ENCODE measurements at regions not wholly inside any gene's neighbourhood (a gene's known extent, or its start where the extent isn't known, plus 50 kb on each side); places are given as distances from the start of the nearest gene placed in this dataset.
"Not testable (repeated sequence)": the region's sequence is repeated elsewhere in the genome, so short reads cannot be mapped to it uniquely, and the experiment has no call there.

- H4K20me1 ChIP-seq (ENCODE audit: insufficient read depth), result no peaks in the 10 kb centered on the region
- 41 to 48% methylated on average over 4 of the region's 4 CpGs for WGBS, 2 experiments (ENCODE audit: low coverage in 1 of 2, low lambda C conversion rate in 2 of 2, missing lambda C conversion rate in 2 of 2)
- no peaks in the 10 kb centered on the region for H3F3A ChIP-seq (ENCODE audit: insufficient read depth)
- no peaks in the 10 kb centered on the region for H3K27me3 ChIP-seq (replicated peaks; ENCODE audit: insufficient read depth)
- H3K4me1 ChIP-seq (ENCODE audit: insufficient read depth), result no peaks in the 10 kb centered on the region
- H3K9ac ChIP-seq, result no peak overlapping the region
- H3K36me3 ChIP-seq (ENCODE audit: low read depth), result no peaks in the 10 kb centered on the region
- no peak overlapping the region for H3K4me2 ChIP-seq (ENCODE audit: unreplicated experiment)
- in situ Hi-C loops (cut with MboI), result no loop called here
- H2AFZ ChIP-seq, result no peak overlapping the region
- TF ChIP-seq EZH2 (IDR thresholded peaks at IDR 0.05; ENCODE audit: insufficient read depth, poor library complexity, severe bottlenecking), result no peak
- no peak for TF ChIP-seq EZH2phosphoT487 (IDR thresholded peaks at IDR 0.05; ENCODE audit: insufficient read depth, low read depth)
- no peak for DNase-seq
- H3K9me2 ChIP-seq (ENCODE audit: insufficient read depth), result no peaks in the 10 kb centered on the region
- no peak overlapping the region for H3K27ac ChIP-seq
- H3K9me3 ChIP-seq (ENCODE audit: low read depth), result no peaks in the 10 kb centered on the region
- no peak overlapping the region for H3K4me3 ChIP-seq
- no peaks in the 10 kb centered on the region for H3K79me2 ChIP-seq (ENCODE audit: insufficient read depth)
These were observed 538.4 kb upstream of the NCAM2 start for GRCh38 chr21:20459838-20460237.

GRCh38 chr21:20463362-20463761 lies 534.8 kb upstream of the NCAM2 start:
- no peak overlapping the region for H3K9ac ChIP-seq

GRCh38 chr21:20469361-20469760 lies 528.8 kb upstream of the NCAM2 start:
- Histone ChIP-seq H3K27ac (no peak overlapping the region), H3F3A (ENCODE audit: insufficient read depth) (no peaks in the 10 kb centered on the region), H3K4me3 (no peak overlapping the region), H3K9ac (no peak overlapping the region), H3K9me3 (ENCODE audit: low read depth) (no peaks in the 10 kb centered on the region), H3K4me1 (ENCODE audit: insufficient read depth) (no peaks in the 10 kb centered on the region), H3K9me2 (ENCODE audit: insufficient read depth) (no peaks in the 10 kb centered on the region), H4K20me1 (ENCODE audit: insufficient read depth) (no peaks in the 10 kb centered on the region), H3K4me2 (ENCODE audit: unreplicated experiment) (no peak overlapping the region), H3K79me2 (ENCODE audit: insufficient read depth) (no peaks in the 10 kb centered on the region), H3K27me3 (replicated peaks; ENCODE audit: insufficient read depth) (no peaks in the 10 kb centered on the region), H2AFZ (no peak overlapping the region), H3K36me3 (ENCODE audit: low read depth) (no peaks in the 10 kb centered on the region)
- no peak for DNase-seq
- TF ChIP-seq EZH2phosphoT487 (IDR thresholded peaks at IDR 0.05; ENCODE audit: insufficient read depth, low read depth) (no peak), EZH2 (IDR thresholded peaks at IDR 0.05; ENCODE audit: insufficient read depth, poor library complexity, severe bottlenecking) (no peak)
- in situ Hi-C loops (cut with MboI), result no loop called here
- WGBS, 2 experiments (ENCODE audit: low coverage in 1 of 2, low lambda C conversion rate in 2 of 2, missing lambda C conversion rate in 2 of 2), result 28 to 33% methylated on average over 4 of the region's 4 CpGs

More at GRCh38 chr21:20463362-20463761, 534.8 kb upstream of the NCAM2 start:
- DNase-seq, result no peak
- H3K9me2 ChIP-seq (ENCODE audit: insufficient read depth), result no peaks in the 10 kb centered on the region
- TF ChIP-seq EZH2phosphoT487 (IDR thresholded peaks at IDR 0.05; ENCODE audit: insufficient read depth, low read depth) (no peak), EZH2 (IDR thresholded peaks at IDR 0.05; ENCODE audit: insufficient read depth, poor library complexity, severe bottlenecking) (no peak)
- H3K36me3 ChIP-seq (ENCODE audit: low read depth), result no peaks in the 10 kb centered on the region
- H3K27ac ChIP-seq, result no peak overlapping the region
- H3F3A ChIP-seq (ENCODE audit: insufficient read depth), result no peaks in the 10 kb centered on the region
- H3K4me1 ChIP-seq (ENCODE audit: insufficient read depth), result no peaks in the 10 kb centered on the region
- H3K4me3 ChIP-seq, result no peak overlapping the region
- no peak overlapping the region for H2AFZ ChIP-seq
- in situ Hi-C loops (cut with MboI), result no loop called here
- no peaks in the 10 kb centered on the region for H3K9me3 ChIP-seq (ENCODE audit: low read depth)
- H3K4me2 ChIP-seq (ENCODE audit: unreplicated experiment), result no peak overlapping the region
- no peaks in the 10 kb centered on the region for H4K20me1 ChIP-seq (ENCODE audit: insufficient read depth)
- no peaks in the 10 kb centered on the region for H3K27me3 ChIP-seq (replicated peaks; ENCODE audit: insufficient read depth)
- H3K79me2 ChIP-seq (ENCODE audit: insufficient read depth), result no peaks in the 10 kb centered on the region

- in situ Hi-C loops (cut with MboI), result no loop called here
- DNase-seq, result no peak
- TF ChIP-seq EZH2 (IDR thresholded peaks at IDR 0.05; ENCODE audit: insufficient read depth, poor library complexity, severe bottlenecking) (no peak), EZH2phosphoT487 (IDR thresholded peaks at IDR 0.05; ENCODE audit: insufficient read depth, low read depth) (no peak)
These were observed 511.9 kb upstream of the NCAM2 start for GRCh38 chr21:20486303-20486702.

GRCh38 chr21:20502915-20503314 lies 495.3 kb upstream of the NCAM2 start:
- DNase-seq; H3K27me3 ChIP-seq (replicated peaks; ENCODE audit: insufficient read depth); H3K9ac ChIP-seq; H3K9me2 ChIP-seq (ENCODE audit: insufficient read depth); H3K9me3 ChIP-seq (ENCODE audit: low read depth); H3K36me3 ChIP-seq (ENCODE audit: low read depth); H2AFZ ChIP-seq; H4K20me1 ChIP-seq (ENCODE audit: insufficient read depth); H3K79me2 ChIP-seq (ENCODE audit: insufficient read depth); in situ Hi-C loops (cut with MboI); H3K27ac ChIP-seq; H3K4me3 ChIP-seq; H3K4me1 ChIP-seq (ENCODE audit: insufficient read depth); H3F3A ChIP-seq (ENCODE audit: insufficient read depth); H3K4me2 ChIP-seq (ENCODE audit: unreplicated experiment): not testable (repeated sequence)
- 11 to 14% methylated on average over 3 of the region's 3 CpGs for WGBS, 2 experiments (ENCODE audit: low coverage in 1 of 2, low lambda C conversion rate in 2 of 2, missing lambda C conversion rate in 2 of 2)

More at GRCh38 chr21:20486303-20486702, 511.9 kb upstream of the NCAM2 start:
- no peaks in the 10 kb centered on the region for H3K27me3 ChIP-seq (replicated peaks; ENCODE audit: insufficient read depth)
- no peaks in the 10 kb centered on the region for H3K36me3 ChIP-seq (ENCODE audit: low read depth)
- H2AFZ ChIP-seq, result no peak overlapping the region
- no peaks in the 10 kb centered on the region for H3K4me1 ChIP-seq (ENCODE audit: insufficient read depth)
- H3K4me2 ChIP-seq (ENCODE audit: unreplicated experiment), result no peak overlapping the region
- peaks cover 2% of the 10 kb centered on the region for H3K9me3 ChIP-seq (ENCODE audit: low read depth)
- no peak overlapping the region for H3K4me3 ChIP-seq
- no peaks in the 10 kb centered on the region for H3K9me2 ChIP-seq (ENCODE audit: insufficient read depth)
- no peaks in the 10 kb centered on the region for H3K79me2 ChIP-seq (ENCODE audit: insufficient read depth)
- no peaks in the 10 kb centered on the region for H3F3A ChIP-seq (ENCODE audit: insufficient read depth)
- H3K9ac ChIP-seq, result no peak overlapping the region
- H3K27ac ChIP-seq, result no peak overlapping the region
- no peaks in the 10 kb centered on the region for H4K20me1 ChIP-seq (ENCODE audit: insufficient read depth)
